ENCODE measurements at regions not wholly inside any gene's neighbourhood (a gene's known extent, or its start where the extent isn't known, plus 50 kb on each side); places are given as distances from the start of the nearest gene placed in this dataset.

DNA sequence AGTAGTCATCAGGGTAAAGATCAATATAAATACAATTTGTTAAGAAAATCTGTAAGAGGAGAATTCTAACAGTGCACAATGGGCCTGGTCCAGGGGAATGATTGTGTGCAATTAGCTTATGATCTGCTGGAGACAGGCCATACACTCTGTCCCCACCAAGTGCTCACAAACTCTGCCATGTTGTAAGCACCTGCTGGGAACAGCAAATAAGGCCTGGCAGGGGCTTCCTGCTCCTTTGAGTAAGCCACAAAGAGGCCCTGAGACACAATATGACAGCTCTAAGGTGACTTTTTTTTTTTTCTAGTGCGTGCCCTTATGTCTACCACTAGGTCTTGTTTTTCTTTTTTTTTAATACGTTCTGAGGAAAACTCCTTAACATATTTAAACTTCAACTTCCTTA, 866.3 kb upstream of the PCDH7 start:
- intact Hi-C loops (cut with DNase I): no loop called here
- ATAC-seq: no peak

DNA sequence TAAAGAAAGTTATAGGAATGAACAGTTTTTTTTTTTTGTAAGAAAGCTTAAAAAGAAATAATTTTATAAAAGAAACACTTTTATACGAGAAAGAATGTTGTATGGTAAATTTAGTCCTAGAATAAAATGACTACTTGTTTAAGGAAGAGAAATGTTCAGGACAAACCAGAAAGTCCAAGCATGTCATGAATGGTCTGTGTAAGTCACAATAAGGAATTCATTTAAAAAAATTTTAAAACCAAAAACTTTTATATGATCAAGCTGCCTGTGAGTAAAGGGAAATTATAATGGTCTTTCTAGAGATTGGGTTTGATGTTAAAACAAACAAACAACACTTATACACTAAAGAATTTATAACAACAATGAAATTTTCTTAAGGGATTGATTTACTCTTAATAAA, 858.9 kb upstream of the PCDH7 start:
- no peak for DNase-seq (ENCODE audit: low spot score)
- intact Hi-C loops (cut with DNase I): no loop called here
- ATAC-seq: no peak

More for the DNA sequence above, 866.3 kb upstream of the PCDH7 start:
- no peak for DNase-seq (ENCODE audit: low spot score)

DNA sequence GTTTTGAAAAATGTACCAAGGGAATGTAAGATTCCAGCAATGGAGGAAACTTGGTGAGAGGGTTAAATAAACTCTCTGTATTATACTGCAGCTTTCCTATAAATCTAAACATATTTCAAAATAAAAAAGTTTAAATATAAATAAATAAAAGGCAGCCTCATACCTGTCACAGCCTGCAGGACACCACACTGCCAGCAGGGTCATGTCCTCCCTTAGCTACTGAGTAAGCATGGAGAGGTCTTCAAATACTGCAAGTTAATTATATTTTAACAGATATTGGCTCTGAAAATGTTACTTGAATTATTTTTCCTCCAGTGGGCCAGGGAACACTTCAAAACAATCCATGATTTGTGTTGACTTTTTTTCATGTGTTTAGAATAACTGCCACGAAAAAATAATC, 852.8 kb upstream of the PCDH7 start:
- DNase-seq (ENCODE audit: low spot score): no peak
- intact Hi-C loops (cut with DNase I): no loop called here
- ATAC-seq: no peak

- DNase-seq (ENCODE audit: low spot score): no peak
These were observed 819.8 kb upstream of the PCDH7 start for GRCh38 chr4:29900336-29900735.

DNA sequence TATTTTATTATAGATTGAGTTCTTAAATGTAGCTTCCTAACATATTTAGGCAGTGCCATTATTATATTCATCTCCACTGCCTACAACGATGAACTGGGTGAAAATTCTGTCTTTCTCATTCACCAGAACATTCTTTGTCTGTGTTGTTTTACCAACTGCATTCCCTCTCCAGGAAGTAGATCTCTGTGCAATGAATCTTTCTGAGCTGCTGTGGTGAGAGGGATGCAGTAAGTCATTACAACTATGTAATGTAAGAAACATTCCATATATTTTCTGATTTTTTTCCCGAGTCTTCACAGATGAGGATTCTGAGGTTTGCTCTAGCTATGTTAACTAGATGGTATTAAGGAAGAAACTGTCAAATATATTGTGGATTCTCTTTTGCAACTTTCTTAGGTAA, 811.9 kb upstream of the PCDH7 start:
- DNase-seq (ENCODE audit: low spot score): no peak
- intact Hi-C loops (cut with DNase I): no loop called here
- ATAC-seq: no peak

More at GRCh38 chr4:29900336-29900735, 819.8 kb upstream of the PCDH7 start:
- ATAC-seq: no peak
- intact Hi-C loops (cut with DNase I): no loop called here

- DNase-seq (ENCODE audit: low spot score): no peak
- intact Hi-C loops (cut with DNase I): no loop called here
- ATAC-seq: no peak
These were observed 792.3 kb upstream of the PCDH7 start for GRCh38 chr4:29927895-29928294.

GRCh38 chr4:29948451-29948850, 771.7 kb upstream of the PCDH7 start:
- intact Hi-C loops (cut with DNase I): no loop called here
- ATAC-seq (no peak), DNase-seq (ENCODE audit: low spot score) (no peak)

- DNase-seq (ENCODE audit: low spot score) (no peak), ATAC-seq (no peak)
- intact Hi-C loops (cut with DNase I): no loop called here
These were observed 771.3 kb upstream of the PCDH7 start for GRCh38 chr4:29948858-29949257.

DNA sequence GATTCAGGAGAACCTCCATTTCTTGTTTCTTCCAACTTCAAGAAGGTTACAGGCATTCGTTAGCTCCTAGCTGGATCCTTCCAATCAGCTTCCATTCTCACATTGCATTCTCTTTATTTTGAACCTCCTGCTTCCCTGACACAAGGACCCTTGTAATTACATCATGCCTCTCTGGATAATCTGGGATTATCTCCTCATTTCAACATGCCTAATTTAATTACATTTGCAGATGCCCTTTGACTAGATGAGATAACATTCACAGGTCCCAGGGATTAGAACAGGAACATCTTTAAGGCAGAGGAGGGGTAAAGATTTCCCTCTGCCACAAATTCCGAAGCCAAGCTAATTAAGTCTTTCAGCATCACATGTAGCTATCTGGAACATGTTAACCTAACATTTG, 753.8 kb upstream of the PCDH7 start:
- intact Hi-C loops (cut with DNase I): no loop called here
- ATAC-seq (no peak), DNase-seq (ENCODE audit: low spot score) (no peak)

DNA sequence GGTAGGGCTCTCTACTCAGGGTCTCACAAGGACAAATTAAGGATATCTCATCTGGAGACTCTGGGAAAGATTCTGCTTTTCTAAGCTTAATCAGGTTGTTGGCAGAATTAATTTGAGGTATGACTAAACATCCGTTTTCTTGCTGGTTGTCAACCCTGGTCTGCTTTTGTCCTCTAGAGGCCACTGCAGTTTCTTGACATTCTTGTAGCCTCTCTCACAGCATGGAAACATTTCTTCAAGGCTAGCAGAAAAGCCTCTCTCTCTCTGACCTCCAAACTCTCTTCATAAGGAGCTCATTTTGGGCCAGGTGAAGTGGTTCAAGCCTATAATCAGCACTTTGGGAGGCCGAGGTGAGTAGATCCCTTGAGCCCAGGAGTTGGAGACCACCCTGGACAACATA, 749.5 kb upstream of the PCDH7 start:
- DNase-seq (ENCODE audit: low spot score) (no peak), ATAC-seq (no peak)
- intact Hi-C loops (cut with DNase I): no loop called here

DNA sequence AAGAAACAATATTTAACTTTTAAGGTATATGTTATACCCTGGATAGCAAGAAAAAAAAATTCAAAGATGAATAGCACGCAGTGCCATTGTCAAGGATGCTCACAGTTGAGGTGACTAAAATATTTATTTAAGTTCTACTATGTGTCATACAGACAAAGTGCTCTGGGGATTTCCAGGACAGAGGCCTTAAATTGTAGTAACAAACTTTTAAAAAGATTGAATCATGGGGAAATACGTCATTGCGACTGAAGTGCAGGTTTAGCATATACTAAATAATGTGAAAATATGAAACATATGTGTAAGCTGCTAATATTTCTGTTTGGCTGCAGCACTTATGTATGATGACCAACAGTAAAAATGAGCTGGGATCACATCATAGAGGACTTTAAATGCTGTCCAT, 748.0 kb upstream of the PCDH7 start:
- DNase-seq (ENCODE audit: low spot score): no peak
- ATAC-seq: no peak
- intact Hi-C loops (cut with DNase I): no loop called here

GRCh38 chr4:29983890-29984289, 736.3 kb upstream of the PCDH7 start:
- ATAC-seq (no peak), DNase-seq (ENCODE audit: low spot score) (no peak)
- intact Hi-C loops (cut with DNase I): no loop called here

DNA sequence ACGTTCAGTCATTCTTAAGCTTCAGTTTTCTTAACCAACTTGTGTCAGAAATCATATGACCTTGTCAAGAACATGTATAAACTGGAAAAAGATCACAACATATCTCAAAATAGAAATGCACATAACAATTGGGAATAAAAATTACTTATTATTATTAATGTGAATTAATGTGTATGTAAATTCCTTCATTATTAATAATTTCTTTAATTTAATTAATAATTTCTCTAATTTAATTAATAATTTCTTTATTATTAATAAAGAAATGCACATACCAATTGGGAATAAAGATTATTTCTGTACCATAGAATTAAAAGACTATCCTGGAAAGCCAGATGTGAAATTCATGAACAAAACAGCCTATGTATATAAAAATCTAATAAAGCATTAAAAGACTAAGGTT, 718.5 kb upstream of the PCDH7 start:
- ATAC-seq: no peak
- DNase-seq (ENCODE audit: low spot score): no peak
- intact Hi-C loops (cut with DNase I): no loop called here

- DNase-seq (ENCODE audit: low spot score) (no peak), ATAC-seq (no peak)
- intact Hi-C loops (cut with DNase I): no loop called here
These were observed 717.8 kb upstream of the PCDH7 start for GRCh38 chr4:30002341-30002740.

DNA sequence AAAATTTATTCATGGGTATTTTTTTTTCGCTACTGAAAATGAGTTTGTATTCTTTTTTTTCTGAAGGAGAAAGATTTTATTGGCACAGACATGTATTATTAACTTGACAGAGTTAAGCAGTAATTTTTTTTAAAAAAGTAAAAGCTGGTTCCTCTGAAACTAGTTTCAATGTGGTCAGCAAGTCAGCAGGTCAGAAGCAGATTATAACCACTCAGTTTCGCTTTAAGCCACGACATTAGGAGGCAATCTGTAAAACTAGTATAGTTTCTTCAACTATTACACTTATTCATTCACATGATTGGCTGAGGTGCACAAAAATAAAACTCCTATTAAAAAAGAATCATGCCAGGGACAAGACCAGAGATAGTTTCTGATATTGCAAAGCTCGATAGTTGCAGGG, 714.2 kb upstream of the PCDH7 start:
- no peak for ATAC-seq
- intact Hi-C loops (cut with DNase I): no loop called here
- DNase-seq (ENCODE audit: low spot score): no peak

DNA sequence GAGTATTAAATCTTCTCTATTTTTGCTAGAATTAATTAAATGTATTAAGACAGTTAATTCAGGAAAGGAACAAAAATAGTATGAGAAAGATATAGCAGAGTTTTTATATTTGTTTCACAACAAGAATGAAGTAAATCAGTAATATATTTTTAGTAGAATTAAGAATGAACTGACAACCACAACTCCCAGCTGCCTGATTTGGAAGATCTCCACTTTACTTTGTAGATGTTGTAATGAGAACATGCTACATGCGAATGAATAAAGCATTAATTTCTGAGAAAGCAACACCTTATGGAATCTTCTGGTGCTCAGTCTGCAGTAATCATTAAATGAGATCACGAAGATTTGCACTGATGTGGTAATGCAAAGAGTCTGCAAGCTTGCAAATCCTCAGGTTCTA, 695.6 kb upstream of the PCDH7 start:
- ATAC-seq: no peak
- intact Hi-C loops (cut with DNase I): no loop called here
- DNase-seq (ENCODE audit: low spot score): no peak

GRCh38 chr4:30028826-30029225, 691.3 kb upstream of the PCDH7 start:
- intact Hi-C loops (cut with DNase I): no loop called here
- no peak for ATAC-seq
- no peak for DNase-seq (ENCODE audit: low spot score)

DNA sequence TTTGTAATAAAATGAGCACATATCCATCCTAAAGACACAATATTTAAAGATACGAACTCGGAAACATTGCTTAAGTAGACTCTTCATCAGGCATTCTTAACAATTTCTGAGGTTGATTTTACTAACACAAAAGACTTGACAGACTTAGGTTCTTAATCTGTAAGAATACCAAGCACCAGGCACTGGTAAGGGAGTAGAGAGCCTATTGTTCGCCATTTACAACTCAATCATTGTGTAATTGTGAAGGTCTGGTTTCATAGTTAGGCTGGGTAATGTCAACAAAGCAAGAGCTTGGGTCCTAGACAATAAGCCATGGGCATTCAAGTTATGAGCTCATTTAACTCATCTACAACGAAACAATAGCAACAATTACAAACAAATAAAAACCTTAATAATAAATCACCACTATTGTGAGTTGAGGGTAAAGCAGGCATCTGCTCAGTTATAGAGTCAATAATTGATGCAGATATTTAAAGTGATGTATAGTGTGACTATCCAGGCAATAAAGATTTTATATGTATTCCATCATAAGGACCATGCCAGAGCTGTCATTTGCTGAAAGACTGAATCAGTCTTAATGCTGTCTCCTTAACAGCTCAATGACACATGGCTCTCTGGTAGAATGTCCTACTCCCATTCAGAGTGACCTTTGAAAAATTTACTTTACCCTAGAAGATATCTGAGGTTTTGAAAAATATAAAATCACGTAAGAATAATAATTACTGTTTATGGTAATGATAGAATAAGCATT, 664.0 kb upstream of the PCDH7 start:
- ATAC-seq: no peak
- DNase-seq (ENCODE audit: low spot score): no peak
- intact Hi-C loops (cut with DNase I): no loop called here

- ATAC-seq: no peak
- intact Hi-C loops (cut with DNase I): no loop called here
- no peak for DNase-seq (ENCODE audit: low spot score)
These were observed 651.9 kb upstream of the PCDH7 start for GRCh38 chr4:30068234-30068633.

GRCh38 chr4:30073011-30073710, 647.0 kb upstream of the PCDH7 start:
- intact Hi-C loops (cut with DNase I): no loop called here
- no peak for ATAC-seq
- no peak for DNase-seq (ENCODE audit: low spot score)
